Endothelial cell of umbilical vein (primary cell): ENCODE measurements at regions not wholly inside any gene's neighbourhood (a gene's known extent, or its start where the extent isn't known, plus 50 kb on each side); places are given as distances from the start of the nearest gene placed in this dataset.
"Not testable (repeated sequence)": the region's sequence is repeated elsewhere in the genome, so short reads cannot be mapped to it uniquely, and the experiment has no call there.

Experiments used
- BruUV-seq: library from RNA; stranded (reverse); fragments of 400-500 nt; replicated peaks from 2 replicates; lab custom pipeline; 2021; lab: Mats Ljungman, UMichigan
- CTCF ChIA-PET: fragments of 300-600, 350-600 bp; sonication (Branson Sonifier 250); formaldehyde crosslinking; loops from one replicate; lab custom pipeline; 2021; ENCODE audit warnings: antibody characterized with exemption, inconsistent platforms; lab: Charles Lee
- POLR2A ChIA-PET: fragments of 300-600, 350-600 bp; sonication (Branson Sonifier 250); formaldehyde crosslinking; loops from one replicate; lab custom pipeline; 2021; ENCODE audit warnings: antibody characterized with exemption, inconsistent platforms; lab: Charles Lee
- DNase-seq: peaks from one replicate; pipeline ENCODE4 v3.0.0-alpha.2; 2011; ENCODE audit warnings: low read depth, low spot score
- FAIRE-seq: peaks from 2 replicates; lab custom pipeline; 2011; peaks lifted over from hg19 to GRCh38; lab: Jason Lieb, UNC
- H2AFZ ChIP-seq: 2 replicates; pipeline ENCODE4 v1.6.0; 2012; ENCODE audit warnings: low read depth, low read length, control low read depth, inconsistent platforms
- H3K27ac ChIP-seq: 2 replicates; pipeline ENCODE4 v1.5.1; 2011; ENCODE audit warnings: low read depth, mild to moderate bottlenecking, control low read depth, low read length, moderate library complexity; ENCODE audit not compliant: insufficient read depth
- H3K27me3 ChIP-seq, 2 experiments: 2 replicates each; pipeline versions ENCODE4 v1.6.0 to v1.6.1; 2011; ENCODE audit warnings: low read length in 2 of 2, mixed read lengths in 1 of 2; ENCODE audit not compliant: control insufficient read depth in 2 of 2, insufficient read depth in 2 of 2
- H3K36me3 ChIP-seq, 2 experiments: 2 replicates in 1 of 2; 3 replicates in 1 of 2; pipeline ENCODE4 v1.5.1; 2011; ENCODE audit warnings: low read length in 2 of 2, mild to moderate bottlenecking in 1 of 2, moderate library complexity in 1 of 2; ENCODE audit not compliant: control insufficient read depth in 2 of 2, insufficient read depth in 2 of 2; ENCODE audit errors: extremely low read depth in 1 of 2
- H3K4me1 ChIP-seq: 3 replicates; pipeline ENCODE4 v1.5.1; 2011; ENCODE audit warnings: mild to moderate bottlenecking, low read length; ENCODE audit not compliant: control insufficient read depth, insufficient read depth; ENCODE audit errors: extremely low read depth
- H3K4me2 ChIP-seq: 2 replicates; pipeline ENCODE4 v1.6.1; 2011; ENCODE audit warnings: low read length, control low read depth, mixed read lengths; ENCODE audit not compliant: insufficient read depth
- H3K4me3 ChIP-seq, 3 experiments: fragments of 200-600 bp in 1 of 3; sonication (generic), shearing (Covaris generic) in 1 of 3; replicated peaks in 1 of 3; 2 replicates each; pipeline ENCODE4 v1.5.1; 2011 to 2016; ENCODE audit warnings: control low read depth in 3 of 3, low read length in 3 of 3, mild to moderate bottlenecking in 2 of 3, inconsistent platforms in 1 of 3, low read depth in 1 of 3, moderate library complexity in 1 of 3; ENCODE audit not compliant: insufficient read depth in 1 of 3
- H3K79me2 ChIP-seq: 2 replicates; pipeline ENCODE4 v1.6.0; 2012; ENCODE audit warnings: low read length, inconsistent platforms; ENCODE audit not compliant: control insufficient read depth, insufficient read depth
- H3K9ac ChIP-seq: replicated peaks from 2 replicates; pipeline ENCODE3; 2011; ENCODE audit warnings: low read length, control low read depth; ENCODE audit not compliant: insufficient read depth; ENCODE audit errors: extremely low read depth
- H3K9me1 ChIP-seq: replicated peaks from 3 replicates; pipeline ENCODE4 v1.6.0; 2011; ENCODE audit warnings: mild to moderate bottlenecking, low read length; ENCODE audit not compliant: control insufficient read depth, insufficient read depth; ENCODE audit errors: extremely low read depth
- H3K9me3 ChIP-seq: replicated peaks from 2 replicates; pipeline ENCODE4 v1.5.1; 2012; ENCODE audit warnings: low read length, inconsistent platforms; ENCODE audit not compliant: control insufficient read depth, insufficient read depth
- H4K20me1 ChIP-seq: replicated peaks from 2 replicates; pipeline ENCODE3; 2011; ENCODE audit warnings: mild to moderate bottlenecking, low read length; ENCODE audit not compliant: control insufficient read depth, insufficient read depth; ENCODE audit errors: extremely low read depth
- FOS ChIP-seq: IDR thresholded peaks from 2 replicates; pipeline ENCODE4 v1.6.1; 2011; ENCODE audit warnings: mild to moderate bottlenecking, low read length, moderate library complexity, borderline replicate concordance; ENCODE audit not compliant: insufficient read depth
- dilution Hi-C: fragments of 300-500 bp; cut with MboI; formaldehyde crosslinking; loops from one replicate; pipeline ENCODE4 v1.15.0; 2019; ENCODE audit warnings: low sequenced_read_pairs; ENCODE audit not compliant: extremely low pct_ligation_motif_present
- intact Hi-C: fragments of 100-400 bp; cut with micrococcal nuclease; formaldehyde crosslinking; loops from one replicate; pipeline ENCODE4 v1.10.0; 2022

DNA sequence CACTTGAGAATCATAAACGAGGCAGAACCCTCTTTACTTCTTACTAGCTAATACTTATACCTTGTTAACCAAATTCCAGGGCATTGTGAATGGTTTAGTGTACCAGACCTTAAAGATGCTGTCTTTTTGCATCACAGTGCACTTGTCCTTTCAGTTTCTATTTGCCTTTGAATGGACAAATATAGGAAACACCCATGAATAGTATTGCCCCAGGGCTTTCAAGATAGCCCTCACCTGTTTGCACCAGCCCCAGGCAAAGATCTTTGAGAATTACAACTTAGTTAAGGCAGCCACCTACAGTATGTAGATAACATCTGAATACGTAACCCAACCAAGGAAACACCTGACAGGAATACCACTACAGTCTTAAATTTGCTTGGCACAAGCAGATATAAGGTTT is 60.8 kb upstream of the CT45A1 start:
- H3K4me3 ChIP-seq: no peak overlapping the region
- no peaks in the 10 kb centered on the region for H3K27me3 ChIP-seq
- H3K4me2 ChIP-seq: no peak overlapping the region
- dilution Hi-C loops (no loop called here), intact Hi-C loops (no loop called here)
- H3K4me1 ChIP-seq: no peaks in the 10 kb centered on the region
- FAIRE-seq: no peak
- ChIA-PET CTCF (no interaction called here), POLR2A (no interaction called here)
- DNase-seq: no peak
- TF ChIP-seq FOS: no peak
- no peaks in the 10 kb centered on the region for H4K20me1 ChIP-seq
- H2AFZ ChIP-seq: no peak overlapping the region
- H3K36me3 ChIP-seq: no peaks in the 10 kb centered on the region
- no peaks in the 10 kb centered on the region for H3K79me2 ChIP-seq
- BruUV-seq: no TSS peak
- H3K9me1 ChIP-seq: no peaks in the 10 kb centered on the region
- no peak overlapping the region for H3K27ac ChIP-seq
- no peak overlapping the region for H3K9ac ChIP-seq
- no peaks in the 10 kb centered on the region for H3K9me3 ChIP-seq

- H3K4me2 ChIP-seq, H3K36me3 ChIP-seq, H3K79me2 ChIP-seq, FAIRE-seq, POLR2A ChIA-PET, H3K27me3 ChIP-seq, DNase-seq, H3K4me3 ChIP-seq, H3K4me1 ChIP-seq, intact Hi-C loops, H4K20me1 ChIP-seq, dilution Hi-C loops, BruUV-seq, CTCF ChIA-PET, H3K27ac ChIP-seq, H2AFZ ChIP-seq, H3K9me1 ChIP-seq, H3K9me3 ChIP-seq, H3K9ac ChIP-seq: not testable (repeated sequence)
Observed at GRCh38 chrX:135657952-135658654, 55.3 kb upstream of the CT45A1 start.
